ENCODE measurements at regions not wholly inside any gene's neighbourhood (a gene's known extent, or its start where the extent isn't known, plus 50 kb on each side); places are given as distances from the start of the nearest gene placed in this dataset.
"Not testable (repeated sequence)": the region's sequence is repeated elsewhere in the genome, so short reads cannot be mapped to it uniquely, and the experiment has no call there.

GRCh38 chr7:145845345-145845744 is 271.3 kb upstream of the CNTNAP2 start:
- intact Hi-C loops (cut with DNase I), result no loop called here
- no peak for ATAC-seq
- no peak for DNase-seq (ENCODE audit: missing footprints)

GRCh38 chr7:145839814-145840213 is 276.8 kb upstream of the CNTNAP2 start:
- no peak for DNase-seq (ENCODE audit: missing footprints)
- intact Hi-C loops (cut with DNase I), result no loop called here
- ATAC-seq, result no peak

- no peak for DNase-seq (ENCODE audit: missing footprints)
- intact Hi-C loops (cut with DNase I), result no loop called here
- ATAC-seq, result no peak
These were observed 284.9 kb upstream of the CNTNAP2 start for GRCh38 chr7:145831616-145832206.

GRCh38 chr7:145817687-145818086 is 298.9 kb upstream of the CNTNAP2 start:
- intact Hi-C loops (cut with DNase I), result no loop called here
- DNase-seq (ENCODE audit: missing footprints), result no peak
- ATAC-seq, result no peak

- ATAC-seq (no peak), DNase-seq (ENCODE audit: missing footprints) (no peak)
- intact Hi-C loops (cut with DNase I), result no loop called here
These were observed 304.4 kb upstream of the CNTNAP2 start for GRCh38 chr7:145812218-145812617.

- ATAC-seq; DNase-seq (ENCODE audit: missing footprints); intact Hi-C loops (cut with DNase I): not testable (repeated sequence)
These were observed 311.1 kb upstream of the CNTNAP2 start for GRCh38 chr7:145805496-145805895.

- ATAC-seq, result no peak
- intact Hi-C loops (cut with DNase I), result no loop called here
- no peak for DNase-seq (ENCODE audit: missing footprints)
These were observed 319.1 kb upstream of the CNTNAP2 start for GRCh38 chr7:145797507-145797906.

- DNase-seq (ENCODE audit: missing footprints) (no peak), ATAC-seq (no peak)
- intact Hi-C loops (cut with DNase I), result no loop called here
These were observed 321.5 kb upstream of the CNTNAP2 start for GRCh38 chr7:145795132-145795531.

- DNase-seq (ENCODE audit: missing footprints), result no peak
- ATAC-seq, result no peak
- intact Hi-C loops (cut with DNase I), result no loop called here
These were observed 331.5 kb upstream of the CNTNAP2 start for GRCh38 chr7:145784809-145785780.

- intact Hi-C loops (cut with DNase I); DNase-seq (ENCODE audit: missing footprints); ATAC-seq: not testable (repeated sequence)
These were observed 335.2 kb upstream of the CNTNAP2 start for GRCh38 chr7:145781388-145781787.

- intact Hi-C loops (cut with DNase I), result no loop called here
- ATAC-seq, result no peak
- no peak for DNase-seq (ENCODE audit: missing footprints)
These were observed 337.5 kb upstream of the CNTNAP2 start for GRCh38 chr7:145779140-145779539.

GRCh38 chr7:145774777-145775176 is 341.8 kb upstream of the CNTNAP2 start:
- DNase-seq (ENCODE audit: missing footprints) (no peak), ATAC-seq (no peak)
- intact Hi-C loops (cut with DNase I), result no loop called here

GRCh38 chr7:145753004-145753403 is 363.6 kb upstream of the CNTNAP2 start:
- no peak for DNase-seq (ENCODE audit: missing footprints)
- intact Hi-C loops (cut with DNase I), result no loop called here
- no peak for ATAC-seq

- intact Hi-C loops (cut with DNase I), result no loop called here
- no peak for DNase-seq (ENCODE audit: missing footprints)
- ATAC-seq, result no peak
These were observed 379.0 kb upstream of the CNTNAP2 start for GRCh38 chr7:145737617-145738016.

- intact Hi-C loops (cut with DNase I), result no loop called here
- DNase-seq (ENCODE audit: missing footprints) (no peak), ATAC-seq (no peak)
These were observed 381.5 kb upstream of the CNTNAP2 start for GRCh38 chr7:145735061-145735460.

- intact Hi-C loops (cut with DNase I), result no loop called here
- no peak for ATAC-seq
- no peak for DNase-seq (ENCODE audit: missing footprints)
These were observed 384.1 kb upstream of the CNTNAP2 start for GRCh38 chr7:145732521-145732920.

- ATAC-seq (no peak), DNase-seq (ENCODE audit: missing footprints) (no peak)
- intact Hi-C loops (cut with DNase I), result no loop called here
These were observed 386.9 kb upstream of the CNTNAP2 start for GRCh38 chr7:145729691-145730090.

GRCh38 chr7:145718129-145718528 is 398.5 kb upstream of the CNTNAP2 start:
- DNase-seq (ENCODE audit: missing footprints) (no peak), ATAC-seq (no peak)
- intact Hi-C loops (cut with DNase I), result no loop called here

GRCh38 chr7:145700488-145700887 is 416.1 kb upstream of the CNTNAP2 start:
- intact Hi-C loops (cut with DNase I), result no loop called here
- DNase-seq (ENCODE audit: missing footprints), result no peak
- no peak for ATAC-seq

GRCh38 chr7:145698526-145699262 is 417.9 kb upstream of the CNTNAP2 start:
- ATAC-seq (peak; percentile 64), DNase-seq (ENCODE audit: missing footprints) (no peak)
- intact Hi-C loops (cut with DNase I), result no loop called here

Measured in Right ventricle myocardium inferior (tissue), 1 donor.